ENCODE measurements at regions not wholly inside any gene's neighbourhood (a gene's known extent, or its start where the extent isn't known, plus 50 kb on each side); places are given as distances from the start of the nearest gene placed in this dataset.

- peak overlapping the region; percentile 29; the same call in 1 of the 2 replicates for H3K18ac ChIP-seq (ENCODE audit: low read depth, low read length)
- H2BK20ac ChIP-seq (ENCODE audit: low read depth, low read length) = peak overlapping the region; percentile 53; the same call in 1 of the 2 replicates
- H3K9me1 ChIP-seq (ENCODE audit: insufficient read depth, low read length) = peaks cover 6% of the 10 kb centered on the region
- H3K9me3 ChIP-seq (ENCODE audit: control insufficient read depth, insufficient read depth, low read length) = no peaks in the 10 kb centered on the region
- TF ChIP-seq RAD21 (IDR thresholded peaks at IDR 0.05; ENCODE audit: low read length) = no peak
- TF ChIP-seq USF2 (IDR thresholded peaks at IDR 0.05; ENCODE audit: low read depth, low read length) = no peak
- TF ChIP-seq RCOR1 (IDR thresholded peaks at IDR 0.05; ENCODE audit: insufficient replicate concordance, low read length) = no peak
- TF ChIP-seq SMC3 (IDR thresholded peaks at IDR 0.05; ENCODE audit: low read depth, low read length) = no peak
- TF ChIP-seq ELK1 (IDR thresholded peaks at IDR 0.05; ENCODE audit: borderline replicate concordance, low read depth, low read length) = no peak
- no peak for TF ChIP-seq RFX5 (IDR thresholded peaks at IDR 0.05; ENCODE audit: low read depth, low read length)
- no peak for TF ChIP-seq POLR2A (IDR thresholded peaks at IDR 0.05; ENCODE audit: low read depth, low read length)
- TF ChIP-seq BHLHE40 (IDR thresholded peaks at IDR 0.05; ENCODE audit: low read depth, low read length) = no peak
- no peak for TF ChIP-seq CEBPB (IDR thresholded peaks at IDR 0.05; ENCODE audit: low read depth, low read length)
- H4K5ac ChIP-seq (ENCODE audit: low read depth, low read length) = peak overlapping the region; percentile 32; the same call in 1 of the 2 replicates
- BruUV-seq (replicated peaks) = no TSS peak
- H2AK5ac ChIP-seq (ENCODE audit: low read depth, low read length) = 0 out of 2 replicates have a peak overlapping the region, but pooled peaks have one; percentile 52
- no peak for DNase-seq
- no peak overlapping the region for H2AK9ac ChIP-seq (replicated peaks; ENCODE audit: low read depth, low read length, poor library complexity)
- peak overlapping the region; percentile 2 to 74; a peak in 2 of 4 replicates for H4K8ac ChIP-seq (ENCODE audit: low read depth in 2 of 2, low read length in 2 of 2)
- H3K4ac ChIP-seq (ENCODE audit: low read depth, low read length) = peak overlapping the region; percentile 58; the same call in 1 of the 2 replicates
- no peaks in the 10 kb centered on the region for H3K27me3 ChIP-seq (ENCODE audit: control insufficient read depth, insufficient read depth, low read length)
- peak overlapping the region; percentile 1; the same call in 1 of the 2 replicates for H3K14ac ChIP-seq (replicated peaks; ENCODE audit: low read depth, low read length)
- no peaks in the 10 kb centered on the region for H4K20me1 ChIP-seq (ENCODE audit: insufficient read depth, low read length)
- intact Hi-C loops (cut with micrococcal nuclease) = loop anchor here (5.0 to 10.0 kb wide), 4 partner anchors 257 to 1459 kb away; no protein-coding TSS in a partner anchor
- WGBS, 2 experiments (ENCODE audit: extremely low coverage in 2 of 2, insufficient read length in 1 of 2) = no CpG with 5 or more reads among the region's 1 CpG
- H3K4me3 ChIP-seq (ENCODE audit: insufficient read depth, low read depth, low read length) = no peak overlapping the region
- no peak overlapping the region for H3K4me2 ChIP-seq (ENCODE audit: low read depth, low read length)
- 0 out of 2 replicates have a peak overlapping the region, but pooled peaks have one; percentile 15 for H4K91ac ChIP-seq (ENCODE audit: insufficient read depth, low read depth, low read length)
- H3K27ac ChIP-seq (ENCODE audit: insufficient read depth, low read length) = no peak overlapping the region
- H3K36me3 ChIP-seq (ENCODE audit: control insufficient read depth, insufficient read depth, low read length) = no peaks in the 10 kb centered on the region
- no peak overlapping the region for H2BK5ac ChIP-seq (ENCODE audit: low read depth, low read length, poor library complexity, severe bottlenecking)
- peak overlapping the region; percentile 39 for H2BK120ac ChIP-seq (ENCODE audit: low read depth, low read length)
- H3K23ac ChIP-seq (ENCODE audit: low read depth, low read length) = no peak overlapping the region
- in situ Hi-C loops (cut with MboI; ENCODE audit: low sequenced_read_pairs) = loop anchor here (5.0 to 25.0 kb wide), 3 partner anchors 282 to 877 kb away; no protein-coding TSS in a partner anchor
- ATAC-seq (ENCODE audit: low read depth) = no peak
- POLR2A ChIA-PET (ENCODE audit: unreplicated experiment) = no interaction called here
- peak overlapping the region; percentile 20; the same call in 1 of the 2 replicates for H3K9ac ChIP-seq (ENCODE audit: low read depth, low read length)
- CTCF ChIA-PET = interaction anchor here (0.6 to 1.6 kb wide), 7 partner anchors 10 to 733 kb away, joined by 3 to 6 read pairs (median 3); no protein-coding TSS in a partner anchor
- peaks cover 7% of the 10 kb centered on the region for H3K4me1 ChIP-seq (ENCODE audit: control insufficient read depth, insufficient read depth, low read length)
- H3K56ac ChIP-seq (ENCODE audit: extremely low read depth, insufficient read depth, low read length) = no peak overlapping the region
- H3K79me1 ChIP-seq (ENCODE audit: low read depth in 1 of 2, low read length in 2 of 2) = no peaks in the 10 kb centered on the region
- no peak overlapping the region for H2AFZ ChIP-seq (replicated peaks; ENCODE audit: low read length, poor library complexity)
- dilution Hi-C loops (cut with HindIII; ENCODE audit: low sequenced_read_pairs, unreplicated experiment) = no loop called here
- peak overlapping the region; percentile 66; the same call in 1 of the 3 replicates for H2BK15ac ChIP-seq (ENCODE audit: low read depth, low read length)
Observed at GRCh38 chr6:53985366-53985765, 125.9 kb upstream of the MLIP start.

Data from IMR-90 (cell line).